Endothelial cell of umbilical vein (primary cell): ENCODE measurements at regions not wholly inside any gene's neighbourhood (a gene's known extent, or its start where the extent isn't known, plus 50 kb on each side); places are given as distances from the start of the nearest gene placed in this dataset.

Experiments
- BruUV-seq: library from RNA; stranded (reverse); fragments of 400-500 nt; replicated peaks from 2 replicates; lab custom pipeline; 2021; lab: Mats Ljungman, UMichigan
- CTCF ChIA-PET: fragments of 300-600, 350-600 bp; sonication (Branson Sonifier 250); formaldehyde crosslinking; loops from one replicate; lab custom pipeline; 2021; ENCODE audit warnings: antibody characterized with exemption, inconsistent platforms; lab: Charles Lee
- POLR2A ChIA-PET: fragments of 300-600, 350-600 bp; sonication (Branson Sonifier 250); formaldehyde crosslinking; loops from one replicate; lab custom pipeline; 2021; ENCODE audit warnings: antibody characterized with exemption, inconsistent platforms; lab: Charles Lee
- DNase-seq: peaks from one replicate; pipeline ENCODE4 v3.0.0-alpha.2; 2011; ENCODE audit warnings: low read depth, low spot score
- FAIRE-seq: peaks from 2 replicates; lab custom pipeline; 2011; peaks lifted over from hg19 to GRCh38; lab: Jason Lieb, UNC
- H2AFZ ChIP-seq: 2 replicates; pipeline ENCODE4 v1.6.0; 2012; ENCODE audit warnings: low read depth, low read length, control low read depth, inconsistent platforms
- H3K27ac ChIP-seq: 2 replicates; pipeline ENCODE4 v1.5.1; 2011; ENCODE audit warnings: low read depth, mild to moderate bottlenecking, control low read depth, low read length, moderate library complexity; ENCODE audit not compliant: insufficient read depth
- H3K27me3 ChIP-seq, 2 experiments: 2 replicates each; pipeline versions ENCODE4 v1.6.0 to v1.6.1; 2011; ENCODE audit warnings: low read length in 2 of 2, mixed read lengths in 1 of 2; ENCODE audit not compliant: control insufficient read depth in 2 of 2, insufficient read depth in 2 of 2
- H3K36me3 ChIP-seq, 2 experiments: 2 replicates in 1 of 2; 3 replicates in 1 of 2; pipeline ENCODE4 v1.5.1; 2011; ENCODE audit warnings: low read length in 2 of 2, mild to moderate bottlenecking in 1 of 2, moderate library complexity in 1 of 2; ENCODE audit not compliant: control insufficient read depth in 2 of 2, insufficient read depth in 2 of 2; ENCODE audit errors: extremely low read depth in 1 of 2
- H3K4me1 ChIP-seq: 3 replicates; pipeline ENCODE4 v1.5.1; 2011; ENCODE audit warnings: mild to moderate bottlenecking, low read length; ENCODE audit not compliant: control insufficient read depth, insufficient read depth; ENCODE audit errors: extremely low read depth
- H3K4me2 ChIP-seq: 2 replicates; pipeline ENCODE4 v1.6.1; 2011; ENCODE audit warnings: low read length, control low read depth, mixed read lengths; ENCODE audit not compliant: insufficient read depth
- H3K4me3 ChIP-seq, 3 experiments: fragments of 200-600 bp in 1 of 3; sonication (generic), shearing (Covaris generic) in 1 of 3; replicated peaks in 1 of 3; 2 replicates each; pipeline ENCODE4 v1.5.1; 2011 to 2016; ENCODE audit warnings: control low read depth in 3 of 3, low read length in 3 of 3, mild to moderate bottlenecking in 2 of 3, inconsistent platforms in 1 of 3, low read depth in 1 of 3, moderate library complexity in 1 of 3; ENCODE audit not compliant: insufficient read depth in 1 of 3
- H3K79me2 ChIP-seq: 2 replicates; pipeline ENCODE4 v1.6.0; 2012; ENCODE audit warnings: low read length, inconsistent platforms; ENCODE audit not compliant: control insufficient read depth, insufficient read depth
- H3K9ac ChIP-seq: replicated peaks from 2 replicates; pipeline ENCODE3; 2011; ENCODE audit warnings: low read length, control low read depth; ENCODE audit not compliant: insufficient read depth; ENCODE audit errors: extremely low read depth
- H3K9me1 ChIP-seq: replicated peaks from 3 replicates; pipeline ENCODE4 v1.6.0; 2011; ENCODE audit warnings: mild to moderate bottlenecking, low read length; ENCODE audit not compliant: control insufficient read depth, insufficient read depth; ENCODE audit errors: extremely low read depth
- H3K9me3 ChIP-seq: replicated peaks from 2 replicates; pipeline ENCODE4 v1.5.1; 2012; ENCODE audit warnings: low read length, inconsistent platforms; ENCODE audit not compliant: control insufficient read depth, insufficient read depth
- H4K20me1 ChIP-seq: replicated peaks from 2 replicates; pipeline ENCODE3; 2011; ENCODE audit warnings: mild to moderate bottlenecking, low read length; ENCODE audit not compliant: control insufficient read depth, insufficient read depth; ENCODE audit errors: extremely low read depth
- CTCF ChIP-seq, 2 donors: IDR thresholded peaks; 1 replicate in 1 of 2; 2 replicates in 1 of 2; pipeline ENCODE4 v1.5.1; 2011; ENCODE audit warnings: low read length in 2 of 2, mild to moderate bottlenecking in 2 of 2, moderate library complexity in 2 of 2, control low read depth in 1 of 2, inconsistent platforms in 1 of 2, low read depth in 1 of 2; ENCODE audit not compliant: insufficient read depth in 1 of 2; ENCODE audit errors: extremely low read depth in 1 of 2
- EZH2 ChIP-seq: IDR thresholded peaks from 2 replicates; pipeline ENCODE4 v1.6.1; 2012; ENCODE audit warnings: borderline replicate concordance, low read depth, mild to moderate bottlenecking, moderate library complexity, low read length, inconsistent platforms; ENCODE audit not compliant: severe bottlenecking
- FOS ChIP-seq: IDR thresholded peaks from 2 replicates; pipeline ENCODE4 v1.6.1; 2011; ENCODE audit warnings: mild to moderate bottlenecking, low read length, moderate library complexity, borderline replicate concordance; ENCODE audit not compliant: insufficient read depth
- GATA2 ChIP-seq: IDR thresholded peaks from 2 replicates; pipeline ENCODE4 v1.7.0; 2011; ENCODE audit warnings: low read depth, mild to moderate bottlenecking, moderate library complexity, mixed read lengths, low read length; ENCODE audit not compliant: insufficient read length, insufficient read depth
- JUN ChIP-seq: IDR thresholded peaks from 2 replicates; pipeline ENCODE4 v1.6.1; 2011; ENCODE audit warnings: borderline replicate concordance, low read depth; ENCODE audit not compliant: insufficient read length, insufficient read depth
- MAX ChIP-seq: IDR thresholded peaks from 2 replicates; pipeline ENCODE4 v1.6.1; 2011; ENCODE audit not compliant: insufficient read depth, insufficient read length
- MYC ChIP-seq: IDR thresholded peaks from one replicate; pipeline ENCODE4 v1.6.1; 2011; ENCODE audit warnings: mild to moderate bottlenecking, low read depth, low read length
- POLR2A ChIP-seq: IDR thresholded peaks from 2 replicates; pipeline ENCODE4 v1.6.1; 2012; ENCODE audit warnings: low read depth, mild to moderate bottlenecking, control low read depth, low read length
- POLR2AphosphoS5 ChIP-seq: IDR thresholded peaks from 2 replicates; pipeline ENCODE4 v1.6.1; 2012; ENCODE audit warnings: low read depth, mild to moderate bottlenecking, control low read depth, low read length, moderate library complexity; ENCODE audit not compliant: insufficient read depth
- dilution Hi-C: fragments of 300-500 bp; cut with MboI; formaldehyde crosslinking; loops from one replicate; pipeline ENCODE4 v1.15.0; 2019; ENCODE audit warnings: low sequenced_read_pairs; ENCODE audit not compliant: extremely low pct_ligation_motif_present
- intact Hi-C: fragments of 100-400 bp; cut with micrococcal nuclease; formaldehyde crosslinking; loops from one replicate; pipeline ENCODE4 v1.10.0; 2022

GRCh38 chr15:35871812-35872211 is 325.8 kb upstream of the DPH6 start:
- H3K4me3 ChIP-seq = no peak overlapping the region
- dilution Hi-C loops = no loop called here
- no peaks in the 10 kb centered on the region for H4K20me1 ChIP-seq
- no TSS peak for BruUV-seq
- H3K9ac ChIP-seq = no peak overlapping the region
- H3K27ac ChIP-seq = no peak overlapping the region
- FAIRE-seq = no peak
- ChIA-PET CTCF (no interaction called here), POLR2A (no interaction called here)
- no peaks in the 10 kb centered on the region for H3K9me1 ChIP-seq
- no peaks in the 10 kb centered on the region for H3K36me3 ChIP-seq
- H3K9me3 ChIP-seq = no peaks in the 10 kb centered on the region
- H3K27me3 ChIP-seq = no peaks in the 10 kb centered on the region
- TF ChIP-seq EZH2 = no peak
- TF ChIP-seq GATA2 = no peak
- TF ChIP-seq FOS = no peak
- no peak for TF ChIP-seq MAX
- TF ChIP-seq JUN = no peak
- no peak for TF ChIP-seq MYC
- no peak for TF ChIP-seq CTCF (IDR thresholded peaks at IDR 0.05; ENCODE audit: extremely low read depth in 1 of 2, insufficient read depth in 1 of 2, low read depth in 1 of 2, low read length in 2 of 2)
- TF ChIP-seq POLR2A = no peak
- TF ChIP-seq POLR2AphosphoS5 = no peak
- no peak for DNase-seq
- H3K4me1 ChIP-seq = no peaks in the 10 kb centered on the region
- H3K79me2 ChIP-seq = no peaks in the 10 kb centered on the region
- intact Hi-C loops = no loop called here
- H2AFZ ChIP-seq = no peak overlapping the region
- no peak overlapping the region for H3K4me2 ChIP-seq
